GM19240 (cell line): ENCODE measurements at regions not wholly inside any gene's neighbourhood (a gene's known extent, or its start where the extent isn't known, plus 50 kb on each side); places are given as distances from the start of the nearest gene placed in this dataset.
"Not testable (repeated sequence)": the region's sequence is repeated elsewhere in the genome, so short reads cannot be mapped to it uniquely, and the experiment has no call there.

Experiments used
- DNase-seq: peaks from one replicate; pipeline ENCODE4 v3.0.0; 2011; ENCODE audit warnings: low spot score; ENCODE audit not compliant: insufficient read length

DNA sequence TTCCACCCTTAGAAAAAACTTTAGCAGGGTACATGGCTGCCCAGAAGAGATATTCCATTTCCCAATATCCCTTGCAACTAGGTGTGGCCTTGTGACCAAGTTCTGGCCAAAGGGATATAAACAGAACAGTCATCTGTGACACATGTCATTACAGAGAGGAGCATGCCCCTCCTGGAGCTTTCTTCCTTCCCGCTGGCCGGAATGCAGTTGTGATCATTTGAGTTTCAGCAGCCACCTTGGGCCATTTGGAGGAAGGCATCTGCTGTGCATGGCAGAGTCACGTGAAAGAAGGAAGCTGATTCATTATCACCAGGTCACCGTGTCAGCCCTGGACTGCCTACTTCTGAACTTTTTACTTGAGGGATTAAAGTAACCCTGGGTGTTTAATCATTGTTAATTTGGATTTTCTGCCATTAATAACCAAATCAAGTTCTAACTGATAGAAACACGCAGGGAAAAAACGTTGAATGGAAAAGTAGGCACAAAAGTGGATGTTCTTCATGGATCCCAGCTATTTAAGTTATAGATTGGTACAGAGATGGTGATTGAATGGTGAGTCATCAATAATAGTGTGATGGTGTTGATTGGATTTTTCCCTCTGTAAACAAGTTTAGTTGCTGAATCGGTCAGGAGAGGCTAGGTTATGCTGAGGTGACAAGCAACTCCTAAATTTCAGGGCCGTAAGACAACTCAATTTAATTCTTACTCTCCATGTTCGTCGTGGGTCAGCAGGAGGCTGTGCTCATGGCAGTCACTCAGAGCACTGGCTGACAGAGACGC is 80.7 kb upstream of the CCDC167 start:
- no peak for DNase-seq

DNA sequence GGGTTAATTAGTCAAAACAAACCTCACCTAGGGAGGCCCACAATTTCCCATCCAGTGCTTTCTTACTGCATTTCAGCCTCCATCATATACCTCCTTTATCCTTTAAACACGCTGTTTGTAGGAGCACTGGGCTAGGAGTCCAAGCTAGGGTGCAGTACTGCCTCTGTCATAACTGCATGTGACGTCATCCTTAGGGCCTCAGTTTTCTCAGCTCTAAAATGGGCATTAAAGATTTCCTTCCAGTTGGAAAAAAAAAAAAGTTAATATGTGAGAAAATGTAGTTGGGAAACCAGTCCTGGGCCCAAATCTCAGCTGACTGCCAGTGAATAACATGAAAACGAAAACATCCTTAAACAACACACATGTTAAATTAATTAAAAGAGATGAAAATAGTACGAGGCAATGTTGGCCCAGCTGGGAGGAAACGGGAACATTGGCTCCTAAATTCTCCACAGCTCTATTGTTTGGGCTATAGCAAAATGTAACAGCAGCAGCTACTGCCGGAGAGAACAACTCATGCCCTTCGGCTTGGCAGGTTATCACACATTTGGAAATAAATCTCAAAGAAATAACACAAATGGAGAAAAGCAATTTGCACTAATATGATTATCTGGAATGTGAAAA is 79.9 kb upstream of the CCDC167 start:
- DNase-seq, result no peak

DNA sequence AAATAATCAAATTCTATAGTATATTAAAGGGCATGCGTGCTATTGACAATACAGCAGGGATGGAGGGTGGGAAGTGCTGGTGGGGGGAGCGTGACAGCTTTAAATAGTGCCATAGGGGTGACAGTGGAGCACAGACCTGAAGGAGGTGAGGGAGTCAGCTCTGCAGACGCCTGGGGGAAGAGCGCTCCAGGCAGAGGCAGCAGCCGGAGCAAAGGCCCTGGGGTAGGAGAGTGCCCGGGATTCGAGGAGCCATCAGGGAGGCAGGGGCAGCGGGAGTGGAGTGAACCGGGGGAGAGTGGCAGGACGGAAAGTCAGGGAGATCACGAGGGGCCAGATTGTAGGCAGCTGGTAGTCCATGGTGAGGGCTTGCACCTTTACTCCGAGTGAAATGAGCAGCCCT is 78.4 kb upstream of the CCDC167 start:
- DNase-seq, result no peak

DNA sequence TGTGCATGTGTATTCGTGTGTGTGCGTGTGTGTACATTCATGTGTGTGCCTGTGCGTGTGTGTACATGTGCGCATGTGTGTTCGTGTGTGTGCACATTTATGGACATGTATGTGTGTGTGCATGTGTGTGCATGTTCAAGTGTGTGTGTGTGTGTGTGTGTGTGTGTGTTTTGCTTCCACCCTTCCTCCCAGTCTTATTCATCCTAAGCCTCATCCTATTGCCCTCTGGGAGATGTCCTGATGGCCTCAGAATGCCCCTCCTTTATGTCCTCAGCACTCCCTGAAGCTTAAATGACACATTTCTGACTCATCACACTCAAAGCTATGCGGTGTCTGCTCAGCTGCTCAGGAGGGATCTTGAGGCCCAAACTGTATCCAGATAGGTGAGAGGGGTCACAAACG is 76.6 kb upstream of the CCDC167 start:
- no peak for DNase-seq

DNA sequence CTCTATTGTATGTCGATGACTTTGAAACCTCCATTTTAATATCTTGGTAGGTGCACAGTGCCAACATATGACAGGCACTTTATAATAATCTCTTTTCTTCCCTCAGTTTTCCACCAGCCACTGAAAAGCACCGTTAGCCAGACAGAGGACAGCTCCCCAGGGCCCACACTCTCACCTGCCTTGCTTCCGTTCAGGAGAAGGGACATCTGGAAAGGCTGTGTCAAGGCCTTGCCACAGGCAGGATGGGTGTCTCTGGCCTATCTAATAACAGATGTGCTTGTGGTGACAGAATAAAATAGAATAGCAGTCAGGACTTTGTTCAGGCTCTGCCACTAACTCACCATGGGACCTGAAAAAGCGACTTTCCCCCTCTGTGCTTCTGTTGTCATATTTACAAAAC is 75.5 kb upstream of the CCDC167 start:
- no peak for DNase-seq

DNA sequence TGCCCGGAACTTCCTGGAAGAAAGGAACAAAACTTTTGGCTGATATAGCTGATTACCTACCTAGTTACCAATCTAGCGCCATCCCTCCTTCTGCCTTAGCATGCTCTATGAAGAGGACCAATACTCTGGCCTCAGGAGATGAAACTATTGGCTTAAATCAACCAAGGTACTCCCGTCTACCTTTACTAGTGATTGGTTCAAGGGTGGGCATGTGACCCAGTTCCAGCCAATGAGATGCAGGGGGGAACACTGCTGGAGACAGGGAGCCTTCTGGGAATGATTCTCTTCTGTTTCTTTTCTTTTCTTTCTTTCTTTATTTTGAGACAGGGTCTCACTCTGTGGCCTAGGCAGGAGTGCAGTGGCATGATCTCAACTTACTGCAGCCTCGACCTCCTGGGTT is 72.6 kb upstream of the CCDC167 start:
- no peak for DNase-seq

DNA sequence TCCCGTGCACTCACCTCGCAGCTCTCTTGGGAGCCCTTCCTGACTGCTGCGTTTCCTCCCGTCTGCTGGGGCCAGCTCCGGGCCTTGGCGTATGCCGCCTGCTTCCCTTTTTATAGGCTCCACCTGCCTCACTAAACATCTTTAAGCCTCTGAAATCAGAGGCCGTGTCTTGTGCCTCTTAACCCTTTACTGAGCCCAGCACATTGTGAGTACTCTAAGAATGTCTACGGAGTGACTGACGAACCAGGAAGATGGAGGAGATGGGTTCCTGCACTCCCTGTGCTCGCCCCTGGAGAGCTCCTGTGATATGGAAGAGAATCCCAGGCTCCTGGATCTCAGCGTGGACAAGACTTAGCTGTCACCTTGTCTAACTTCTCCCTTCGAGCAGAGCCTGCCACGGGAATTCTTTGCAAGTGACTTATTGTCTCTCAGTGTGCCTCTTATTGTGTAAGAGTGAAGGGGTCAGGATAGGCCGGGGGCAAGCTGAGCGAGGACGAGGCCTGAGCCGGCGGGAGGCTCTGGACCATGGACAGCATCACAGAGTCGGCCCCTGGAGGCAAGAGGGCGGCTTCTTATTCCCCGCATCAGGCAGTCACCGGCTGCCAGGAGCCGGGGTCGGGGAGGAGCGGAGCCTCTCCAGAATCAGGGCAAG is 70.9 kb upstream of the CCDC167 start:
- no peak for DNase-seq

DNA sequence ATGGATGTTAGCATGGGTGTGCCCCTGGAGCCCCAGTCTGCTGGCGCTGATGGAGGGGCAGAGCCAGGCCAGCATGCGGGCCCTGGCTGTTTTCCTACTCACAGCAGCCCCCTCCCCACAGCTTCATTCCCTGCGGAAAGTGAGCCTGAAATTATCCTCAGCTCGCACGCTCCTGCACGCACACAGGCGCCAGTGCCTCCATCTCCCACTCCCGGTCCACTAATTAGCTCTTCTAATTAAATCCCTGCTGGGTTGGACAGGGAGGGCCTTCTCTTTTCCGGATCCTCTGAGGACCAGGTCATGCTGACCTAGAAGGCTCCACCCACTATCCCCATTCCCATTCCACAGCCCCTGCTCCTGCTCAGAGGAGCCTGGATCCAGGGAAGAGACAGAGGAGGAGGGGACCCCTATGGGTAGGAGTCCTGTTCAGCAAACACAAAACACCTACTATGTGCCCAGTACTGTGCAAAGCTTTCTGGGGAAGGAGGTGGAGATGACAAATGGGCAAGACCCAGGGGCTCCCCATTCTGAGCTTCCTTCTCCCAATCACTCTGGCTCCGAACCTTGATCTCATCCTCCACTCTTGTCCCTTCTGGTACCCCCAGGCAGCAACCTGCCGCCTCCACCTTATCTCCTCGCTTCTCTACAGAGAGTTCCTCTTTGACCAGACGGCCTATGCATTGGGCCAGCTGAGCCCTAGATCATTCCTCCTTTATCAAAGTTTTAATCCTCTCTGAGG is 70.2 kb upstream of the CCDC167 start:
- no peak for DNase-seq

DNA sequence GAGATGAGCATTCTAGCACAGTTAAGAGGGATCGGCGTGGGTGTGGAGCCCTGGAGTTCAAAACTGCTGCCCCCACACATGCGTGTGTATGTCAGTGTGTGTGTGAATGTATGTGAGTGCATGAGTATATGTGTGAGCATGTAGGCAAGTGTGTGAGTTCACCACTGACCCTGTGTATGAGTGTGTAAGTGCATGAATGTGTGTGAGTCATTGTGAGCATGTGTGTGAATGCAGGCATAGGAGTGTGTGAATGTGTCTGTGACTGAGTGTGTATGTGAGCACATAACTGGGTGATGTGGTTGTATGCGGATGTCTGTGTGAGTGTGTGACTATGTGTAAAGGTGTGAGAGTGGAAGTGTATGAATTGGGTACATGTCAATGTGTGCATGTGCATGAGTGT is 69.6 kb upstream of the CCDC167 start:
- DNase-seq, result no peak

DNA sequence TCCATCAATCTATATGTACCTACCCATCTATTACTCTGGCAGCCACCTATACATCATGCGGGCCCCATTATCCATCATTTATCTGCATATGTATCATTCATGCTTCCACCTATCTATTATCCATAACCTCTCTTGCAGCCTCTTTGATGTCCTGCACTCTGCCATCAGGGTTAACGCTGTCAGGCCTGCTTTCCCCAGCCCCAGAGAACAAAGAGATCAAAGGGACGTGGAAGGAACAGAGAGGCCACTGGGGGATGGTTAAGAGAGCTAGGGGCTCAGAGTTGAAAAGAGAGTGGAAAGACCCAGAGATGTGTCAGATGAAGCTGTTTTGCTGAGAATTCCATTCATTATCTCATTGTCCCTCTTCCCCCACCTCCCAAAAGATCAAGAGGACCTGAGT is 67.3 kb upstream of the CCDC167 start:
- DNase-seq, result no peak

DNA sequence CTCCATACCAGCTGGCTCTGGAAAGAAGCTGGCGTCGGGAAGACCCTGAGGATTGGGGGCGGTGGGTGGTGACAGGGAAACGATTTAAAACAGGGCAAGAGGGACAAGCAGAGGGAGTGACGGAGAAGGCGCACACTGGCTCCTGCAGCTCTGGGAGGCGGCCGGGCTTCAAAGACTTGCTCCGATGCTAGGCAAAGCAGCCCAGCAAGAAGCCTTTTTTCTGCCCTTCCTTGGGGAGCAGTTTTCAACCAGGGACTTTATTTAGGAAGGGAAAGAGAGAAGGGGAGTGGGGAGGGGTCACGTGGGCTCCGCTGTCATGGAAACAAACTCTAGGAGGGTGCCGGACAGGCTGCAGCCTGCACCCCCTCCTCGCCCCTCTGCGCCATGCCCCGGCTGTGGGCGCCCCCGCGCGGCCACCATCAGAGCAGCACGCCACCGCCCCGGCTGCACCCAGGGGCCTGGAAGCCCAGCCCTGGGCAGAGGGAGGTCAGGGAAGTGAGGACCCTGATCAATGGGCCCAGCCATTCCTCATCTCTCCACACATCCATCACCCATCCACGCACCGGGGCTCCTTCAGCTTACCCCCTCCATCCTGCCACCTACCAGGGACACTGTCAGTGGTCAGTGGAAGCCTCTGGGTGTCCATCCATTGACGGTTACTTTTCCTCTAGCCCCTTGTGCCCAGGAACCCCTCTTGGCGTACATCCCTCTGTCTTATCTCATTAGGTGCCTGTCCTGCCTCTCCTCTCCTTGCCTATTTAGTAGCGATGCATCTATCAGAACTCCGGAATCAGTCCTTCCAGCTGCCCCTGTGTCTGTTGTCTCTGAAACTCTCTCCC is 66.6 kb upstream of the CCDC167 start:
- DNase-seq, result peak; percentile 71

DNA sequence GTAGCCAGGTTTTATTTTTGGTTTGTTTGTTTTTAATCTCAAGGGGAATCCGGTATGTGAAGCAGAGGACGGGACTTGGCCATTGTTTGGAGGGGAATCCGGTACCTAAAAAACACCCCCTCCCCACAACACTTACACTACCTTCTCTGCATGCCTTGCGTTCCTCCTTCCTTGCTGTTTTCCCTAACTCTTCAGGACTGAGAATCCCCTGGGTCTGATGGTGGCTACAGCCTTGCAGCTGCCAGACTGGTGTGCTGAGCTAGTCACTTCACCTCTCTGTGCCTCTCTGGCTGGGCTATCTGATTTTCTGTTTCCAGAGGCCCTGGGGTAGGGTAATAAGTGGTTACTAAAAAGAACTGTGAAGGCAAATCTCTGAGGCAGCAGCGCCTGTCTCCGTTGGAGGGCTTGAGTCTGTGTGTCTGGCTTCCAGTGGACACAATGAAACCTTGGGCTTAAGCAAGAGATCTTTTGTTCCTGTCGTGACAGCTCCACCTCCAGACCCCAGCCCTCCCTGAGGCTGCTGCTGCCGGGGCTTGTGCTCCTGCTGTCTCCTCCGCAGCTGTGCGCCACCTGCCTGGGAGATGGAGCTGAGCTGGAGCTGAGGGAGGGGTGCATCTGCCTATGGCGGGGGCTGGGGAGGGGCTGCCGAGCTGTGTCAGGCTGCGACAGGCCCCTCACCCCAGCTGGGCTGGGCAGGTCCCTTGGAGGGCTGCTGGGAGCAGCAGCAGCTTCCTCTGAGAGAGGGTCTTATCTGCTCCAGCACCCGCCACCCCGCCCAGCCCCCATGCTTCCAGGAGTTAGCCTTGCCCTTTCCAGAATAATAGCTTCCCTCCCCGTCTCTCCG is 65.8 kb upstream of the CCDC167 start:
- DNase-seq, result no peak

DNA sequence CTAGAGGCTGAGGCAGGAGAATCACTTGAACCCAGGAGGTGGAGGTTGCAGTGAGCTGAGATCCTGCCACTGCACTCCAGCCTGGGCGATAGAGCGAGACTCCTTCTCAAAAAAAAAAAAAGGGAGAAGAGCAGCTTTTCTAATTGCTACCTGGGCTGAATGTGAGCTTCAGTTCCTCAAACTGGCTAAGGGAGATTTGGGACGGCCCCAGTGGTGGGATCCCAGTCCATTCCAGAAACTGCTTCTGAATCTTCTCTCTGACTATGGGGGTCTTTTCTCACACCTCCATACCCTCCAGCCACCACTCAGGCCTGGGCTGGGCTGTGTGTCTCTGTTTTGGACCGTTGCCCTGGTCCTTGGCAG is 63.2 kb upstream of the CCDC167 start:
- not testable (repeated sequence) for DNase-seq

DNA sequence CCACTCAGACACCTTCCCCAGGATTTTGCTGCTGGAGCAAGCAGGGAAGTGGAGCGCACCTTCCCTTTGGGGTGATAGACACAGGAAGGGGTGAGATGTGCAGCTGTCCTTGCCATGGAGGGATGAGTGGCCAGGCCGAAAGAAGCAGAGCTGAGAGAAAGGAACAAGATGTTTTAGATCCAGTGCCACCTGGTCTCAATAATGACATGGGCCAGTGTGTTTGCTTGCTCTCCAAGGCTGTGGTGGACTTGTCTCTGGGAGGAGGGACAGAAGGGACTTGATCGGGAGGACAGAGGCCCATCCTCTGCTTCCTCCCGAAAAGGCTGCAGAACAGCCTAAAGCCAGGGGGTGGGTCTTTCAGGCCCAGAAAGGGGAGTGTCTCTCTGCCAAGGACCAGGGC is 61.7 kb upstream of the CCDC167 start:
- DNase-seq, result no peak

DNA sequence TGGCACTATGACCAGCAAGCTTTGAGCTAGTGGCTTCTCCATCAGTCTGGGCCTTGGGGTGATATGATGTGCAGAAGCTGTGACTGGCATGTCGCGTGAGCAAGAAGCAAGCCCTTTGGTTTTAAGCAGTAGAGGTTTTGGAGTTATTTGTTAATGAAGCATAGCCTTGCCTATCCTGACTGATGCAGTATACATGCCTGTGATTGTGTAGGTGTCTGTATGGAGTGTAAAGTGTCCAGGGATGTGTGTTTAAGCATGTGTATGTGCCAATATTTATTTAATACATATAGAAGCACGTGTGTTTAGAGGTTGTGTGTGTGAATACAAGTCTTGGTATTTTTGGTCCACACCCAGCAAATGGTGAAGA is 61.0 kb upstream of the CCDC167 start:
- DNase-seq, result no peak

DNA sequence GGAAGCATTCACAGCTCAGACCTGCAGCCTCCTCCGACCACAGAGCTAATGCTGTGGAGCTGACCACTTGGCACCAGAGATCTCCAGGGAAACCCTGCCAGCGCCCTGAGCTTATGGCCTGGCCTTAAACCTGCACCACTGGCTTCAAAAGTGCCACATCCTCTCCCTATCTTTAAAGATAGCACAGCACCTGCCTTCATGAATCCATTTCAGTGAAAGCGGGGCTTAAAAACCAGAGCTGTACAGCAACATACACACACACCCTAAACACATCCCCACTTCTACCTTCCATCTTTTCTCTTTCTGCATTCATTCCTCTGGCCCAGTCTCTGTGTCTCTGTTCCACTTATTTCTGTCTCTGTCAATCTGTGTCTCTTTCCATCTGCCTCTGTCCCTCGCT is 59.8 kb upstream of the CCDC167 start:
- no peak for DNase-seq

DNA sequence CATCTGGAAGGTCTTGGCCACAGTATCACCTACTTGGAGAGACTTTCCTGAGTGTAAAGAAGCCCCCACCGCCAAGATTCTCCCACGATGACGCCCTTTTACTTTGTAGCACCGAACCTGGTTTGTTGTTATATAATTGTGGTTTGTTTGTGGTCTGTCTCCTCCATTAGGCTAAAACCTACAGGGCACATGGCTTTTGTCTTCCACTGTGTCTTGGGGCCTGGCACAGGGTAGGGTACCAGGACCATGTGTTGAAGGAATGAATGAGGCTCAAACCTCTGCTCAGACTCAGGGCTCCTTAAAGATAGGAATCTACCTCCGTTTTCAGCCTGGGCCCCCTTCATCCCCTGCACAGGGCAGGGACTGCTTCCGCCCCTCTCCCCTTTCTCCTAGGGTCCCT is 59.4 kb upstream of the CCDC167 start:
- no peak for DNase-seq

DNA sequence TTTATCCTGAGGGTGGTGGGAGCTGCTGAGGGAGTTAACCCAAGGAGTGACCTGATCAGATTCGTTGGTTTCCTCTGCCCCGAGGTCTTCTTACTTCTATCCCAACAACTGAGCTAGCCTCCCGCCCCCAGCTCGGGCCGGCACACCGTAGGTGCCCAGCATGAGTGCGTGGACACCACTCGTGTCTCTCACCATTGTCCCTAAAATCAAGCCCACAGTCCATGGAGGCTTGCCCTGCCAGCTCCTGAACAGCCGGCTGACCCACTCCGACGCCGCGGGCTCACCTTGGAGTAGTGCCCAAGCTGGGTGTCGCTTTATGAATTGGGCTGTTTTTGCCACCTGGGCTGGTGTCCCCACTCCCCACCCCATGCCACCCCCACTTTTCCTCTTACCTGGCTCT is 59.0 kb upstream of the CCDC167 start:
- DNase-seq, result no peak

DNA sequence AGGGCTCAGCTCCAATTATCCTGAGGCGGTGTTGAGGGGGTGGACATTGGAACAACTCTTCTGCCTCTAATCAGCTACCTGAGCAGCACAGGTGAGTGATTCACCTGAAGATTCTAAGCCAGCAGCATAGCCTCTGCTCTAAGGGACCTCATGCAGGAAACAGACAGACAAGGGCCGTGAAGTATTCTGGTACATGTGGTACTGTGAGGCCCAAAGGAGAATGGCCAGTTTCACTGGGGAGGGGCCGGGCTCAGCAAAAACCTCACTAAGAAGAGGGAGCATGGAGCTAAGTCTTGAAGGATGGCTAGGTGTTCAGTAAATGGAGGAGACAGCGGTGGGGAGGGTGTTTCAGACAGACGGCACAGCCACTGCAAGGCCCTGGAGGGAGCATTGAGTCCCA is 58.5 kb upstream of the CCDC167 start:
- DNase-seq, result no peak

DNA sequence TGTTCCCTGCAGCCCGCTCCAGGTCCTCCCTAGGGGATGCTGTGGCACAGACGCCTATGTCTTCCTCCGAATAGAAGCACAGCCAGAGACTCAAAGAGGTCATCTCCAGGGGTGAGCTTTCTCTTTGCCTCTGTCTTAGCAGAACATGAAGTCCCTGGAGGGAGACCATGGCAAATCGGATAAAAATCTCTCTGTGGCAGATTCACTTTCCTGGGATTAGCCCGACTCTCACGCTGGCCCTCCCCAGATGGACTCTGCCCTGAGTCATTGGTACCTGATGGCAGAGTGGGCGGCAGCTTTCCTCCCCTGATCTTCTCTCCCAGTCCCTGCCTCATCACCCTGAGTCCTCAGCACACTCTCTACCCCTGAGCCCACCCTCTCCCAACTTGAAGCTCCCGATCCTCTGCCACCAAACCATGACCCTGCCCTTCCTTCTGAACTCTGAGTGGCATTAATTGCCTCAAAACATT is 58.0 kb upstream of the CCDC167 start:
- DNase-seq, result no peak
